ENCODE measurements at regions not wholly inside any gene's neighbourhood (a gene's known extent, or its start where the extent isn't known, plus 50 kb on each side); places are given as distances from the start of the nearest gene placed in this dataset.

GRCh38 chr5:175098301-175098700, 345.7 kb downstream of the DRD1 start:
- no peak for DNase-seq

GRCh38 chr5:175096469-175097165, 347.4 kb downstream of the DRD1 start:
- no peak for DNase-seq

- no peak for DNase-seq
Measured at GRCh38 chr5:175094461-175094860, 349.5 kb downstream of the DRD1 start.

- DNase-seq: no peak
Measured at GRCh38 chr5:175092691-175093090, 351.3 kb downstream of the DRD1 start.

GRCh38 chr5:175088963-175089362, 355.0 kb downstream of the DRD1 start:
- no peak for DNase-seq

GRCh38 chr5:175082866-175083590, 358.6 kb downstream of the MSX2 start:
- no peak for DNase-seq

- DNase-seq: no peak
Measured at GRCh38 chr5:175082346-175082745, 358.0 kb downstream of the MSX2 start.

GRCh38 chr5:175079707-175080106, 355.3 kb downstream of the MSX2 start:
- no peak for DNase-seq

- DNase-seq: no peak
Measured at GRCh38 chr5:175070283-175070682, 345.9 kb downstream of the MSX2 start.

- DNase-seq: no peak
Measured at GRCh38 chr5:175060257-175060656, 335.9 kb downstream of the MSX2 start.

GRCh38 chr5:175059687-175060211, 335.4 kb downstream of the MSX2 start:
- DNase-seq: peak; percentile 27

- DNase-seq: no peak
Measured at GRCh38 chr5:175056831-175057230, 332.4 kb downstream of the MSX2 start.

GRCh38 chr5:175054243-175054642, 329.9 kb downstream of the MSX2 start:
- no peak for DNase-seq

GRCh38 chr5:175052351-175052750, 328.0 kb downstream of the MSX2 start:
- DNase-seq: no peak

- no peak for DNase-seq
Measured at GRCh38 chr5:175047048-175047447, 322.7 kb downstream of the MSX2 start.

GRCh38 chr5:175045820-175046219, 321.4 kb downstream of the MSX2 start:
- no peak for DNase-seq

GRCh38 chr5:175037820-175038219, 313.4 kb downstream of the MSX2 start:
- no peak for DNase-seq

GRCh38 chr5:175035882-175036533, 311.6 kb downstream of the MSX2 start:
- DNase-seq: no peak

GRCh38 chr5:175034924-175035323, 310.5 kb downstream of the MSX2 start:
- DNase-seq: no peak

GRCh38 chr5:175032741-175033151, 308.4 kb downstream of the MSX2 start:
- no peak for DNase-seq

- no peak for DNase-seq
Measured at GRCh38 chr5:175032013-175032412, 307.6 kb downstream of the MSX2 start.

- DNase-seq: no peak
Measured at GRCh38 chr5:175027390-175027789, 303.0 kb downstream of the MSX2 start.

GRCh38 chr5:175025077-175025476, 300.7 kb downstream of the MSX2 start:
- no peak for DNase-seq
